WTC11 (cell line): ENCODE measurements at regions not wholly inside any gene's neighbourhood (a gene's known extent, or its start where the extent isn't known, plus 50 kb on each side); places are given as distances from the start of the nearest gene placed in this dataset.

Experiments used
- ATAC-seq: fragments of 200-7000 bp; cut with Tn5 transposase; 2 replicates; pipeline ENCODE4 v1.10.0; 2021; ENCODE audit warnings: mild to moderate bottlenecking, moderate library complexity
- CTCF ChIA-PET: fragments of 300-600 bp; sonication (Branson Sonifier 250); formaldehyde crosslinking; loops from one replicate; lab custom pipeline; 2021; ENCODE audit warnings: antibody characterized with exemption; lab: Charles Lee
- POLR2A ChIA-PET: fragments of 350-600 bp; sonication (Branson Sonifier 250); formaldehyde crosslinking; loops from one replicate; lab custom pipeline; 2021; ENCODE audit warnings: antibody characterized with exemption; lab: Charles Lee
- DNase-seq: peaks from one replicate; pipeline ENCODE4 v3.0.0; 2021; ENCODE audit warnings: low spot score
- H3K27ac Mint-ChIP-seq: 2 replicates; pipeline ENCODE4 v1.8.0; 2021; ENCODE audit warnings: mixed read lengths
- H3K27me3 Mint-ChIP-seq: 2 replicates; pipeline ENCODE4 v1.8.0; 2021; ENCODE audit warnings: low read depth, mild to moderate bottlenecking, moderate library complexity, mixed read lengths
- H3K36me3 Mint-ChIP-seq: 2 replicates; pipeline ENCODE4 v1.8.0; 2021; ENCODE audit warnings: mixed read lengths
- H3K4me1 Mint-ChIP-seq: 2 replicates; pipeline ENCODE4 v1.8.0; 2022; ENCODE audit warnings: mixed read lengths
- H3K4me3 Mint-ChIP-seq: 2 replicates; pipeline ENCODE4 v1.8.0; 2021; ENCODE audit warnings: mild to moderate bottlenecking, moderate library complexity, mixed read lengths
- H3K9me3 Mint-ChIP-seq: 2 replicates; pipeline ENCODE4 v1.8.0; 2021; ENCODE audit warnings: mixed read lengths
- ATF1 ChIP-seq: sonication (generic); formaldehyde crosslinking; IDR thresholded peaks from 2 replicates; pipeline ENCODE4 v1.8.1; 2023; ENCODE audit warnings: mild to moderate bottlenecking, moderate library complexity, missing genetic modification reagents
- ATF2 ChIP-seq: sonication (generic); formaldehyde crosslinking; IDR thresholded peaks from 2 replicates; pipeline ENCODE4 v1.8.1; 2022; ENCODE audit warnings: low read depth, missing genetic modification reagents, borderline replicate concordance
- ATF3 ChIP-seq: sonication (generic); formaldehyde crosslinking; conservative IDR thresholded peaks from 2 replicates; pipeline ENCODE4 v1.8.1; 2022; ENCODE audit warnings: mild to moderate bottlenecking, missing genetic modification reagents
- CTCF ChIP-seq: fragments of 200-600 bp; IDR thresholded peaks from 2 replicates; pipeline ENCODE4 v1.8.0; 2022; ENCODE audit warnings: antibody characterized with exemption
- E2F1 ChIP-seq: sonication (generic); formaldehyde crosslinking; IDR thresholded peaks from 2 replicates; pipeline ENCODE4 v1.8.0; 2022; ENCODE audit warnings: mild to moderate bottlenecking, missing genetic modification reagents
- ESRRA ChIP-seq: sonication (generic); formaldehyde crosslinking; IDR thresholded peaks from 2 replicates; pipeline ENCODE4 v1.8.1; 2022; ENCODE audit warnings: mild to moderate bottlenecking, missing genetic modification reagents, borderline replicate concordance
- FOXK1 ChIP-seq: sonication (generic); formaldehyde crosslinking; IDR thresholded peaks from 2 replicates; pipeline ENCODE4 v1.8.0; 2022; ENCODE audit warnings: mild to moderate bottlenecking, moderate library complexity, missing genetic modification reagents
- MXD4 ChIP-seq: fragments of 250-450 bp; sonication (Bioruptor Pico); IDR thresholded peaks from 2 replicates; pipeline ENCODE4 v1.8.0; 2021; ENCODE audit warnings: mild to moderate bottlenecking, moderate library complexity, borderline replicate concordance
- NFE2L1 ChIP-seq: sonication (generic); formaldehyde crosslinking; IDR thresholded peaks from 2 replicates; pipeline ENCODE4 v1.8.1; 2023; ENCODE audit warnings: missing genetic modification reagents
- NR1H2 ChIP-seq: sonication (generic); formaldehyde crosslinking; IDR thresholded peaks from 2 replicates; pipeline ENCODE4 v1.9.0; 2021; ENCODE audit warnings: mild to moderate bottlenecking, moderate library complexity, missing genetic modification reagents
- NR3C1 ChIP-seq: sonication (generic); formaldehyde crosslinking; conservative IDR thresholded peaks from 2 replicates; pipeline ENCODE4 v1.8.1; 2023; ENCODE audit warnings: low read depth, mild to moderate bottlenecking, missing genetic modification reagents
- PRDM15 ChIP-seq: sonication (generic); formaldehyde crosslinking; IDR thresholded peaks from 2 replicates; pipeline ENCODE4 v1.8.0; 2022; ENCODE audit warnings: missing genetic modification reagents
- RELA ChIP-seq: sonication (generic); formaldehyde crosslinking; IDR thresholded peaks from 2 replicates; pipeline ENCODE4 v1.8.1; 2022; ENCODE audit warnings: missing genetic modification reagents, mild to moderate bottlenecking, borderline replicate concordance
- TEAD1 ChIP-seq: sonication (generic); formaldehyde crosslinking; IDR thresholded peaks from 2 replicates; pipeline ENCODE4 v1.8.0; 2022; ENCODE audit warnings: mild to moderate bottlenecking, missing genetic modification reagents
- USF1 ChIP-seq: sonication (generic); formaldehyde crosslinking; IDR thresholded peaks from 2 replicates; pipeline ENCODE4 v1.8.0; 2022; ENCODE audit warnings: mild to moderate bottlenecking, missing genetic modification reagents
- ZNF232 ChIP-seq: sonication (generic); formaldehyde crosslinking; IDR thresholded peaks from 2 replicates; pipeline ENCODE4 v1.8.0; 2022; ENCODE audit warnings: mild to moderate bottlenecking, missing genetic modification reagents
- ZNF423 ChIP-seq: fragments of 250-450 bp; sonication (Bioruptor Pico); IDR thresholded peaks from 2 replicates; pipeline ENCODE4 v2.1.2; 2022; ENCODE audit warnings: mild to moderate bottlenecking, moderate library complexity

DNA sequence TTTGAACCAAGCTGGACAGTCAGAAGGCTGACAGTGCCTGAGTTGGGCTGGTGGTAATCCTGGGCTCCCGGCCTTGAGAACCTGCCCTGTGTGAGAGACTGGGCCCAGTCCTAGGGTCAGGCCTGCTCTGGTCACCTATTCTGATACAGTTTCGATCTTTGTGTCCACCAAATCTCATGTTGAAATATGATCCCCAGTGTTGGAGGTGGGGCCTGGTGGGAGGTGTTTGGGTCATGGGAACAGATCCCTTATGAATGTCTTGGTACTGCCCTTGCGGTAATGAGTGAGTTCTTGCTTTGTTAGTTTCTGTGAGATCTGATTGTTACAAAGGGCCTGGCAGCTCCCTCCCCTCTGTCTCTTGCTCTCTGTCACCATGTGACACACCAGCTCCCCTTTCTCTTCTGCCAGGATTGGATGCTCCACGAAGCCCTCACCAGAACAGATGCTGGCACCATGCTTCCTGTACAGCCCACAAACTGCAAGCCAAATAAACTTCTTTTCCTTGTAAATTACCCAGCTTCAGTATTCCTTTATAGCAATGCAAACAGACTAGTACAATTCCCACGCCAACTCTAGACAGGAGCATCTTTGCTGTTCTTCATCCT, 111.8 kb upstream of the ZNF438 start (continued):
- TF ChIP-seq PRDM15 (CRISPR knock-in tag) (no peak), ZNF232 (CRISPR knock-in tag) (no peak), TEAD1 (CRISPR knock-in tag) (no peak), NR3C1 (CRISPR knock-in tag) (no peak), ATF1 (CRISPR knock-in tag) (no peak), CTCF (no peak), NR1H2 (no peak), FOXK1 (CRISPR knock-in tag) (no peak)

GRCh38 chr10:31145986-31146385, 114.3 kb upstream of the ZNF438 start:
- no peak for DNase-seq
- CTCF ChIA-PET, result interaction anchor here (1.0 kb wide), 1 partner anchor 40 kb away, joined by 3 read pairs; no protein-coding TSS in a partner anchor
- Mint-ChIP-seq H3K4me1 (peaks cover 22% of the 10 kb centered on the region), H3K27me3 (no peaks in the 10 kb centered on the region; the same call in 1 of the 2 replicates)
- no peak for TF ChIP-seq ATF2 (CRISPR knock-in tag)
- TF ChIP-seq ZNF423 (CRISPR knock-in tag), result no peak
- TF ChIP-seq ESRRA (CRISPR knock-in tag), result no peak
- no peak for TF ChIP-seq ATF3 (CRISPR knock-in tag)
- TF ChIP-seq NFE2L1, result no peak
- TF ChIP-seq RELA (CRISPR knock-in tag), result no peak
- no peak for TF ChIP-seq ATF1 (CRISPR knock-in tag)
- TF ChIP-seq E2F1 (CRISPR knock-in tag), result no peak
- no peak for TF ChIP-seq USF1 (CRISPR knock-in tag)
- TF ChIP-seq MXD4 (CRISPR knock-in tag), result no peak
- TF ChIP-seq, all 79 proteins: peak for 0
- Mint-ChIP-seq H3K4me3 (no peak overlapping the region), H3K9me3 (peaks cover 3% of the 10 kb centered on the region; the same call in 1 of the 2 replicates), H3K27ac (peak overlapping the region; percentile 84; the same call in 1 of the 2 replicates), H3K36me3 (no peaks in the 10 kb centered on the region)
- ATAC-seq, result no peak; the same call in 1 of the 2 replicates
- POLR2A ChIA-PET, result interaction anchor here (0.6 kb wide), 1 partner anchor 73 kb away, joined by 4 read pairs; no protein-coding TSS in a partner anchor
